ENCODE measurements at regions not wholly inside any gene's neighbourhood (a gene's known extent, or its start where the extent isn't known, plus 50 kb on each side); places are given as distances from the start of the nearest gene placed in this dataset.

- no peak overlapping the region for H3K4me3 ChIP-seq (ENCODE audit: control insufficient read depth in 2 of 3, extremely low read depth in 1 of 3, insufficient read depth in 2 of 3, low read depth in 1 of 3, low read length in 3 of 3)
- FAIRE-seq (no peak), DNase-seq (ENCODE audit: low read depth, low spot score) (no peak)
- TF ChIP-seq CTCF (optimal IDR thresholded peaks at IDR 0.05 in 1 of 3, IDR thresholded peaks at IDR 0.05 in 1 of 3, conservative IDR thresholded peaks at IDR 0.05 in 1 of 3; ENCODE audit: extremely low read depth in 1 of 3, insufficient read depth in 2 of 3, low read length in 3 of 3) (no peak), EZH2 (IDR thresholded peaks at IDR 0.05; ENCODE audit: low read length) (no peak)
- H3K4me2 ChIP-seq (ENCODE audit: control insufficient read depth, extremely low read depth, insufficient read depth, low read depth, low read length): no peak overlapping the region
- no peaks in the 10 kb centered on the region for H3K9me3 ChIP-seq (ENCODE audit: control insufficient read depth, low read depth, low read length)
- no peaks in the 10 kb centered on the region for H4K20me1 ChIP-seq (ENCODE audit: control insufficient read depth, extremely low read depth, insufficient read depth, low read length)
- H3K36me3 ChIP-seq (ENCODE audit: control insufficient read depth in 2 of 2, extremely low read depth in 1 of 2, insufficient read depth in 2 of 2, low read length in 2 of 2): no peaks in the 10 kb centered on the region
- no peaks in the 10 kb centered on the region for H3K4me1 ChIP-seq (ENCODE audit: control insufficient read depth, extremely low read depth, insufficient read depth, low read length)
- dilution Hi-C loops (cut with MboI; ENCODE audit: extremely low pct_ligation_motif_present, low sequenced_read_pairs): no loop called here
- no peak overlapping the region for H2AFZ ChIP-seq (ENCODE audit: control insufficient read depth, low read length)
- H3K9me1 ChIP-seq (ENCODE audit: control insufficient read depth, extremely low read depth, insufficient read depth, low read length): no peaks in the 10 kb centered on the region
- H3K27me3 ChIP-seq (ENCODE audit: control insufficient read depth, extremely low read depth, insufficient read depth, low read length): no peaks in the 10 kb centered on the region
- H3K27ac ChIP-seq (ENCODE audit: control insufficient read depth, insufficient read depth, low read length): no peak overlapping the region
- H3K9ac ChIP-seq (ENCODE audit: control insufficient read depth, extremely low read depth, insufficient read depth, low read length): no peak overlapping the region
- no peaks in the 10 kb centered on the region for H3K79me2 ChIP-seq (ENCODE audit: control insufficient read depth, insufficient read depth, low read length)
Measured at GRCh38 chr5:41670854-41671479, 160.6 kb upstream of the PLCXD3 start.

- no peak for TF ChIP-seq CTCF (optimal IDR thresholded peaks at IDR 0.05 in 1 of 3, IDR thresholded peaks at IDR 0.05 in 1 of 3, conservative IDR thresholded peaks at IDR 0.05 in 1 of 3; ENCODE audit: extremely low read depth in 1 of 3, insufficient read depth in 2 of 3, low read length in 3 of 3)
- no peak for TF ChIP-seq EZH2 (IDR thresholded peaks at IDR 0.05; ENCODE audit: low read length)
- H3K4me3 ChIP-seq (ENCODE audit: control insufficient read depth in 2 of 3, extremely low read depth in 1 of 3, insufficient read depth in 2 of 3, low read depth in 1 of 3, low read length in 3 of 3): no peak overlapping the region
- dilution Hi-C loops (cut with MboI; ENCODE audit: extremely low pct_ligation_motif_present, low sequenced_read_pairs): no loop called here
- DNase-seq (ENCODE audit: low read depth, low spot score) (no peak), FAIRE-seq (no peak)
- no peaks in the 10 kb centered on the region for H3K9me3 ChIP-seq (ENCODE audit: control insufficient read depth, low read depth, low read length)
- no peaks in the 10 kb centered on the region for H3K36me3 ChIP-seq (ENCODE audit: control insufficient read depth in 2 of 2, extremely low read depth in 1 of 2, insufficient read depth in 2 of 2, low read length in 2 of 2)
- no peak overlapping the region for H3K27ac ChIP-seq (ENCODE audit: control insufficient read depth, insufficient read depth, low read length)
- H3K9ac ChIP-seq (ENCODE audit: control insufficient read depth, extremely low read depth, insufficient read depth, low read length): no peak overlapping the region
- no peaks in the 10 kb centered on the region for H3K4me1 ChIP-seq (ENCODE audit: control insufficient read depth, extremely low read depth, insufficient read depth, low read length)
- no peak overlapping the region for H2AFZ ChIP-seq (ENCODE audit: control insufficient read depth, low read length)
- no peak overlapping the region for H3K4me2 ChIP-seq (ENCODE audit: control insufficient read depth, extremely low read depth, insufficient read depth, low read depth, low read length)
- H3K9me1 ChIP-seq (ENCODE audit: control insufficient read depth, extremely low read depth, insufficient read depth, low read length): no peaks in the 10 kb centered on the region
- H4K20me1 ChIP-seq (ENCODE audit: control insufficient read depth, extremely low read depth, insufficient read depth, low read length): no peaks in the 10 kb centered on the region
- no peaks in the 10 kb centered on the region for H3K79me2 ChIP-seq (ENCODE audit: control insufficient read depth, insufficient read depth, low read length)
- H3K27me3 ChIP-seq (ENCODE audit: control insufficient read depth, extremely low read depth, insufficient read depth, low read length): no peaks in the 10 kb centered on the region
Measured at GRCh38 chr5:41670216-41670615, 159.8 kb upstream of the PLCXD3 start.
